ENCODE measurements at regions not wholly inside any gene's neighbourhood (a gene's known extent, or its start where the extent isn't known, plus 50 kb on each side); places are given as distances from the start of the nearest gene placed in this dataset.

DNA sequence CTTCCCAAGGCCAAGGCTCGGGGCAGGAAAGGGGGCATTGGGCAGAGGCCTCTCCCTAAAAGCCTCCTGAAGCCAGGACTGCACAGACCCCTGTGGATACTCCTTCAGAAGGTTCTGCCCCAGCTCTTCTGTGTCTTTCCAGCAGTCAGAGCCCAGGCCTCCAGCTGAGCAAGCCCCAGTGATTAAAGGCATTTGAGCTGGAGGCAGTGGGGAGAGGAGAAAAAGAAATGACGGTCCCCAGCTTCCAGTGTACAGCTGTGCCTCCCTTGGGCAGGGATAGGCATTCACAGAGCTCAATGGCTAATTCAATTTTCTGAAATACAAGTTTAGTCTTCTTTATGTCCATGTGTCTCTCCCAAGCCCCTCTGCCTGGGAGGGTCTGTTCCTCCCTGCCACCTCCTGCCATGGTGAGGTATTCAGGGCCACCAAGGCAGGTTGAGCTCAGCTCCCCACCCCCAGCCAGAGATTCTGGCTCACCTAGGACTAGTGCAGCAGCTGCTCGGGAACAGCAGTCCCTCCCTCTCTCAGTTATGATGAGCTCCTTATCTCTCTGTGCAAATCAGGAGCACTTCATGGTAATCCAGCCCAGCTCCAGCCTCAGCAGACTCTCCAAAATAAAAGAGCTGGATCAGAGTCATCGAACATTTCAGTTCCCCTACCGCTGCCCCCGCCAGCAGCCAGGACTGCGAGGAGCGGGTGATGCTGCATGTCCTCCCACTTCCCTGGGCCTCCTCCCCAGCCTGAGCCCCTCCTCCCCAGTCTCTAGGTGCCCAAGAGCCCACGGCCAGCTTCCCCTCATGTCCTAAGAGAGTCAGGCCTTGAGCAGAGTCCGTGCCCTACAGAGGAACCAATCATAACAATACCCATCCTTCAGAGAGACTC is 208.4 kb upstream of the ZC3H12A start:
- TF ChIP-seq POLR2A (IDR thresholded peaks at IDR 0.05; ENCODE audit: low read depth, low read length) (no peak), POLR2AphosphoS5 (IDR thresholded peaks at IDR 0.05; ENCODE audit: low read depth, low read length) (no peak), TAF1 (IDR thresholded peaks at IDR 0.05; ENCODE audit: borderline replicate concordance, low read depth, low read length) (no peak)
